ENCODE measurements at regions not wholly inside any gene's neighbourhood (a gene's known extent, or its start where the extent isn't known, plus 50 kb on each side); places are given as distances from the start of the nearest gene placed in this dataset.

GRCh38 chr21:24852610-24853195, 754.6 kb downstream of the MRPL39 start:
- H3K4me1 ChIP-seq: no peaks in the 10 kb centered on the region
- no peaks in the 10 kb centered on the region for H3K36me3 ChIP-seq
- no peak for DNase-seq
- no peaks in the 10 kb centered on the region for H3K9me3 ChIP-seq
- intact Hi-C loops (cut with DNase I): no loop called here
- TF ChIP-seq EP300 (IDR thresholded peaks at IDR 0.05) (no peak), CTCF (IDR thresholded peaks at IDR 0.05) (no peak), POLR2A (IDR thresholded peaks at IDR 0.05) (no peak)
- no peaks in the 10 kb centered on the region for H3K27me3 ChIP-seq
- no peak overlapping the region for H3K27ac ChIP-seq
- WGBS, 2 donors: 77 to 91% methylated on average over 1 of the region's 1 CpG
- no peak overlapping the region for H3K4me3 ChIP-seq

- no peak for DNase-seq
- Histone ChIP-seq H3K27ac (no peak overlapping the region), H3K4me1 (no peaks in the 10 kb centered on the region), H3K9me3 (no peaks in the 10 kb centered on the region), H3K36me3 (no peaks in the 10 kb centered on the region), H3K27me3 (no peaks in the 10 kb centered on the region), H3K4me3 (no peak overlapping the region)
- intact Hi-C loops (cut with DNase I): no loop called here
- TF ChIP-seq EP300 (IDR thresholded peaks at IDR 0.05): no peak
- no peak for TF ChIP-seq CTCF (IDR thresholded peaks at IDR 0.05)
- TF ChIP-seq POLR2A (IDR thresholded peaks at IDR 0.05): no peak
- TF ChIP-seq POLR2AphosphoS5 (IDR thresholded peaks at IDR 0.05): no peak
- WGBS, 2 donors: 91 to 92% methylated on average over 1 of the region's 1 CpG
These were observed 757.2 kb downstream of the MRPL39 start for GRCh38 chr21:24850121-24850520.

DNA sequence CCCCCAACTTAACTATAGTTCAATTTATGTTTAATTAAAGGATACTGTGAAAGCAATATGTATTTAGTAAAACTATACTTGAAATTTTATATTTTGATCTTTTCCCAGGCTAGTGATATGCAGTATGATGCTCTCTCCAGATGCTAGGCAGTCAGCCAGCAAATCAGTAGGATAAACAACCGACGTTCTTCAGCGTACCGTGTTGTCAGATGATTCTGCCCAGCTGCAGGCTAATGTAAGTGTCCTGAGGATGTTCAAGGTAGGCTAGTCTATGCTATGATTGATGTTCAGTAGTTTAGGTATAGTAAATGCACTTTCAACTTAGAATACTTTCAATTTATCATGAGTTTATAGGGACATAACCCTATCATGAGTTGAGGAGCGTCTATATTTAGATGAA, 762.6 kb downstream of the MRPL39 start:
- TF ChIP-seq EP300 (IDR thresholded peaks at IDR 0.05) (no peak), CTCF (IDR thresholded peaks at IDR 0.05) (no peak), POLR2AphosphoS5 (IDR thresholded peaks at IDR 0.05) (no peak), POLR2A (IDR thresholded peaks at IDR 0.05) (no peak)
- 73% methylated on average over 5 of the region's 5 CpGs for WGBS, 2 donors
- intact Hi-C loops (cut with DNase I): no loop called here
- no peak for DNase-seq
- Histone ChIP-seq H3K9me3 (peaks cover 0 to 3% (median 0%) of the 10 kb centered on the region in 4 donors), H3K27me3 (no peaks in the 10 kb centered on the region), H3K27ac (no peak overlapping the region), H3K36me3 (no peaks in the 10 kb centered on the region), H3K4me1 (no peaks in the 10 kb centered on the region), H3K4me3 (no peak overlapping the region)

DNA sequence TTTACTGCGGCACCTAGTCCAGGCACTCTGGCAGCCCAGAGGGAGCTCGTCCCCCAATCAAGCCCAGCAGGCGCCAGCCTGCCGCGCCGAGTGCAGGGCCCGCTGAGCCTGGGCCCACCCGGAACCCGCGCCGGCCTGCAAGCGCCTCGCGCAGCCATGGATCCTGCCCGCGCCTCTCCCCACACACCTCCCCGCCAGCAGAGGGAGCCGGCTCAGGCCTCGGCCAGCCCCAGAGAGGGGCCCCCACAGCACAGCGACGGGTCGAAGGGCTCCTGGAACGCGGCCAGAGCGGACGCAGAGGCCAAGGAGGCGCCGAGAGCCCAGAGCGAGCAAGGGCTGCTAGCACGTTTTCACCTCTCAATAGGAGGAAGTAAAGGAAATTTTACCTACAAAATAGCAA, 767.0 kb downstream of the MRPL39 start:
- Histone ChIP-seq H3K4me1 (no peaks in the 10 kb centered on the region), H3K4me3 (no peak overlapping the region), H3K36me3 (no peaks in the 10 kb centered on the region), H3K9me3 (peaks cover 0 to 3% (median 0%) of the 10 kb centered on the region in 4 donors), H3K27ac (no peak overlapping the region), H3K27me3 (no peaks in the 10 kb centered on the region)
- no peak for TF ChIP-seq POLR2A (IDR thresholded peaks at IDR 0.05)
- no peak for TF ChIP-seq CTCF (IDR thresholded peaks at IDR 0.05)
- TF ChIP-seq EP300 (IDR thresholded peaks at IDR 0.05): no peak
- TF ChIP-seq POLR2AphosphoS5 (IDR thresholded peaks at IDR 0.05): no peak
- intact Hi-C loops (cut with DNase I): no loop called here
- WGBS, 2 donors: 90 to 92% methylated on average over 30 of the region's 30 CpGs
- DNase-seq: no peak

GRCh38 chr21:24832961-24833360, 774.3 kb downstream of the MRPL39 start:
- no peaks in the 10 kb centered on the region for H3K36me3 ChIP-seq
- DNase-seq: no peak
- no peaks in the 10 kb centered on the region for H3K9me3 ChIP-seq
- no peak overlapping the region for H3K27ac ChIP-seq
- intact Hi-C loops (cut with DNase I): no loop called here
- H3K4me3 ChIP-seq: no peak overlapping the region
- H3K4me1 ChIP-seq: no peaks in the 10 kb centered on the region
- TF ChIP-seq CTCF (IDR thresholded peaks at IDR 0.05) (no peak), EP300 (IDR thresholded peaks at IDR 0.05) (no peak), POLR2AphosphoS5 (IDR thresholded peaks at IDR 0.05) (no peak), POLR2A (IDR thresholded peaks at IDR 0.05) (no peak)
- H3K27me3 ChIP-seq: no peaks in the 10 kb centered on the region
- WGBS, 2 donors: 57 to 74% methylated on average over 1 of the region's 1 CpG
